ENCODE measurements at regions not wholly inside any gene's neighbourhood (a gene's known extent, or its start where the extent isn't known, plus 50 kb on each side); places are given as distances from the start of the nearest gene placed in this dataset.

- no peaks in the 10 kb centered on the region for H3K4me1 ChIP-seq (ENCODE audit: insufficient read depth, low read length)
- no peaks in the 10 kb centered on the region for H3K9me3 ChIP-seq (ENCODE audit: low read length)
- in situ Hi-C loops (cut with HindIII; ENCODE audit: extremely low pct_ligation_motif_present, low pct_unique_long_range_greater_than_20kb) (no loop called here), intact Hi-C loops (cut with micrococcal nuclease; ENCODE audit: unreplicated experiment) (no loop called here)
- no peaks in the 10 kb centered on the region for H3K27me3 ChIP-seq (ENCODE audit: control insufficient read depth in 1 of 2, insufficient read depth in 2 of 2, low read length in 2 of 2)
- DNase-seq (ENCODE audit: low spot score): no peak
- no peak overlapping the region for H3K9ac ChIP-seq (ENCODE audit: insufficient read depth, low read depth, low read length)
- no peak overlapping the region for H3K4me2 ChIP-seq (ENCODE audit: low read depth, low read length)
- H3K4me3 ChIP-seq (replicated peaks in 1 of 3; ENCODE audit: insufficient read depth in 1 of 3, low read depth in 2 of 3, low read length in 3 of 3): no peak overlapping the region
- H4K20me1 ChIP-seq (ENCODE audit: insufficient read depth, low read length): no peaks in the 10 kb centered on the region
- ATAC-seq: no peak
- no TSS peak for BruUV-seq (replicated peaks)
- H3K79me2 ChIP-seq (ENCODE audit: insufficient read depth, low read length): no peaks in the 10 kb centered on the region
- no peak for FAIRE-seq
- H2AFZ ChIP-seq (ENCODE audit: low read length): no peak overlapping the region
- POLR2A ChIA-PET: no interaction called here
- no peaks in the 10 kb centered on the region for H3K36me3 ChIP-seq (replicated peaks in 1 of 2; ENCODE audit: control insufficient read depth in 1 of 2, insufficient read depth in 2 of 2, low read length in 2 of 2)
- WGBS (ENCODE audit: low lambda C conversion rate): 6% methylated on average over 5 of the region's 5 CpGs
- CTCF ChIA-PET (ENCODE audit: low intra/inter-chr PET ratio, low total read pairs): no interaction called here
- no peak for TF ChIP-seq ARHGAP35 (CRISPR knock-in tag; IDR thresholded peaks at IDR 0.05; ENCODE audit: borderline replicate concordance)
- TF ChIP-seq POGZ (CRISPR knock-in tag; IDR thresholded peaks at IDR 0.05): no peak
- TF ChIP-seq SRF (IDR thresholded peaks at IDR 0.05; ENCODE audit: low read depth, low read length): no peak
- TF ChIP-seq ZNF24 (IDR thresholded peaks at IDR 0.05): no peak
- TF ChIP-seq ZNF691 (CRISPR knock-in tag; IDR thresholded peaks at IDR 0.05; ENCODE audit: borderline replicate concordance, low read depth): no peak
- no peak for TF ChIP-seq PBX2 (CRISPR knock-in tag; IDR thresholded peaks at IDR 0.05)
- TF ChIP-seq HNRNPLL (IDR thresholded peaks at IDR 0.05; ENCODE audit: low read depth, low read length, poor library complexity, severe bottlenecking): no peak
- TF ChIP-seq SYNCRIP (IDR thresholded peaks at IDR 0.05; ENCODE audit: insufficient read depth, low read depth, low read length): no peak
- no peak for TF ChIP-seq LRRFIP1 (CRISPR knock-in tag; conservative IDR thresholded peaks at IDR 0.05)
- TF ChIP-seq NONO (IDR thresholded peaks at IDR 0.05): no peak
- TF ChIP-seq NONO (CRISPR knock-in tag; conservative IDR thresholded peaks at IDR 0.05): no peak
- TF ChIP-seq ZNF354B (CRISPR knock-in tag; IDR thresholded peaks at IDR 0.05): no peak
- no peak for TF ChIP-seq RBFOX2 (IDR thresholded peaks at IDR 0.05; ENCODE audit: low read depth, low read length)
- TF ChIP-seq CBX5 (CRISPR knock-in tag; IDR thresholded peaks at IDR 0.05; ENCODE audit: borderline replicate concordance): no peak
- TF ChIP-seq FOXP4 (CRISPR knock-in tag; IDR thresholded peaks at IDR 0.05): no peak
- H3K27ac ChIP-seq (ENCODE audit: extremely low read length, insufficient read depth, low read length): no peak overlapping the region
Measured at GRCh38 chr20:7411075-7411474, 529.2 kb downstream of the HAO1 start.
